GM12891 (cell line): ENCODE measurements at regions not wholly inside any gene's neighbourhood (a gene's known extent, or its start where the extent isn't known, plus 50 kb on each side); places are given as distances from the start of the nearest gene placed in this dataset.

Experiments
- DNase-seq: peaks from one replicate; pipeline ENCODE4 v3.0.0; 2011; ENCODE audit warnings: low spot score; ENCODE audit not compliant: insufficient read length
- FAIRE-seq: peaks from 2 replicates; lab custom pipeline; 2011; peaks lifted over from hg19 to GRCh38; lab: Jason Lieb, UNC
- PAX5 ChIP-seq: IDR thresholded peaks from 2 replicates; pipeline ENCODE4 v1.6.1; 2011; ENCODE audit warnings: low read length, moderate library complexity, mild to moderate bottlenecking; ENCODE audit not compliant: insufficient read depth, severe bottlenecking
- POLR2A ChIP-seq: IDR thresholded peaks from 2 replicates; pipeline ENCODE4 v1.6.1; 2011; ENCODE audit warnings: low read depth, low read length, control low read depth
- POLR2AphosphoS5 ChIP-seq: IDR thresholded peaks from 2 replicates; pipeline ENCODE4 v1.6.1; 2011; ENCODE audit warnings: low read depth, low read length, control low read depth
- POU2F2 ChIP-seq: IDR thresholded peaks from 2 replicates; pipeline ENCODE4 v1.6.1; 2011; ENCODE audit warnings: low read depth, mild to moderate bottlenecking, control low read depth, low read length, moderate library complexity
- SPI1 ChIP-seq: IDR thresholded peaks from 2 replicates; pipeline ENCODE4 v1.6.1; 2011; ENCODE audit warnings: low read depth, low read length, control low read depth
- TAF1 ChIP-seq: IDR thresholded peaks from 2 replicates; pipeline ENCODE4 v1.6.1; 2011; ENCODE audit warnings: low read depth, low read length, control low read depth

DNA sequence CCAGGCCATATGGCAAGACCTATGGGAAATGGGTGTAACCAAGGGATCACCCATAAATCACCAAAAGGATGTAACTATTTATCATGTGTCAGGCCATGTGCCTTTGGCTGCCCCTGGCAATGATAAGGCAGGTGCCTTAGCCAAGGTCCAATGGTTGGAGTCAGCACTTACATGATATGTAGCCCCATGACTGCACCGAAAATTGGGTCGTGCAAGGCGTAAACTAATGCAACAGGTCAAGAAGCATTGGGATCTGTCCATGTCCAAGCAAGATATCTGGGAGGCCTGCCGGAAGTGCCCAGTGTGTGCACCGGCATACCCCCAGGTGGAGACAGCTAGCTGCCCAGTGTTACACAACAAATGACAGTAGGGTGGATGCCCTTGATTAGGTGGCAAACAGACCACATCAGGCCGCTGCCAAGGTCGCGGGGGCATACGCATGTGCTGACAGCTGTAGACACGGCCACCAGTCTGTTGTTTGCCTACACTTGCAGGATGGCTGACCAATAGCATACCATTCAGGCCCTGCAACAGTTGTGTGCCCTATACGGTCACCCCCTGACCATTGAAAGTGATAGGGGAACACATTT lies 698.2 kb upstream of the AGA start:
- no peak for FAIRE-seq
- DNase-seq, result no peak
- TF ChIP-seq POLR2A (no peak), TAF1 (no peak), SPI1 (no peak), POU2F2 (no peak), POLR2AphosphoS5 (no peak), PAX5 (no peak)

DNA sequence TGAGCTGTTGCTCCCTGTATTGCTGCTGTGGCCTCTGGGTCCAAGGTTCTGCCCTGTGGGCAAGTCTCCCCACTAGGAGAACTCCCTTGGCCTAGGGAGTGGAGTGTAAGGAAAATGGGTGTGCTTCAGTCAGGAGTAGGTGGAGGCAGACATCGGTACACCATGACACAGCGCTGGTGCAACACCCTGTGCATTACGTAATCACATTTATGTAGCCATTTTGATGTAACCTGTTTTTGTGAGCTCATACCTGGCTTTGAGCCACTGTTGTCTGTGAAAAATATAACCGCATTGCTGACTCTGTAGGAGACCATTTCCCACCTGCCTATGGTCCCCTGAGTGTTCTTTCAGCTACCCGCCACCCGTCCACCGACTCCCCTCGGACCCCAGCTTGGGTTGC lies 700.5 kb upstream of the AGA start:
- TF ChIP-seq POLR2A (no peak), POLR2AphosphoS5 (no peak), TAF1 (no peak)
- DNase-seq (no peak), FAIRE-seq (no peak)

DNA sequence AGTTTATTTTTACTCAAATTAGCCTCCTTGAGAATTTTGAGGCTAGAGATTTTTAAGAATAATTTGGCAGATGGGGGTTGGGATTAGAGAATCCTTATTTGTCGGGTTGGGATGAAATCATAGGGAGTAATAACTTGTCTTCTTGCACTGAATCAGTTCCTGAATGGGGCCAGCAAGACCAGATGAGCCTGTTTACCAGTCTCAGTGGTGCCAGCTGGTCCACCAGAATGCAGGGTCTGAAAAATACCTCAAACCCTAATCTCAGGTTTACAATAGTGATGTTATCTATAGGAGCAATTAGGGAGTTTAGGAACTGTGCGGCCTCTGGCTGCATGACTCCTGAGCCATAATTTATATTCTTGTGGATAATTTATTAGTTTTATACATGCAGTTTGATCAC lies 705.9 kb upstream of the AGA start:
- TF ChIP-seq POU2F2 (no peak), SPI1 (no peak), POLR2AphosphoS5 (no peak), PAX5 (no peak), POLR2A (no peak), TAF1 (no peak)
- DNase-seq, result no peak
- FAIRE-seq, result no peak

DNA sequence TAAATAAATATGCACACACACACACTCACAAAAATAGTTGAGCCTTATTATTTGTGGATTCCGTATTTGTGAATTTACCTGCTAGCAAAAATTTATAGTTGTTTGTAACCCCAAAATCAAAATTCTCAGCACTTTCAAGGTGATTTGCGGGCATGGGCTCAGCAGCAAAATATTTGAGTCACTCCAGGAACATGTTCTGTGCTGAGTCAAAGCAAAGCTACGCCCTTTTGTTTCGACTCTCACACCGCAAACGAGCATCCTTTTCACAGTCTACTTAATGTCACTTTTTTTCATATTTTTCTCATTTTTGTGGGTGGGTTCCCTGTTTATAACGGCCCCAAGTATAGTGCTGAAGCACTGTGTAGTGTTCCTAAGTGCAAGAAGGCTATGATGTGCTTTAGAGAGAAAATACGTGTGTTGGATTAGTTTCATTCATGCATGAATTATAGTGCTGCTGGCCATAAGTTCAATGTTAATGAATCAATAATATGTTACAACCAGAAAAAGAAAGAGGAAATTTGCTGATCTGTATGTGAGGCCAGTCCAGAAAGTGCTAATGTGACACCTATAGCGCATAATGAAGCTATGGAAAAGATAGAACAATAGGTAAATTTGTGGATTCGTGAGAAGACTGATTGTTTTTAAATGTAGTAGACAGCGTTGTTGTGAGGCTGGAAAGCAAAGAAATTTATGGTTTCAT lies 723.2 kb upstream of the AGA start:
- TF ChIP-seq PAX5 (no peak), POLR2A (no peak), POU2F2 (no peak), TAF1 (no peak), SPI1 (no peak), POLR2AphosphoS5 (no peak)
- DNase-seq (no peak), FAIRE-seq (no peak)

DNA sequence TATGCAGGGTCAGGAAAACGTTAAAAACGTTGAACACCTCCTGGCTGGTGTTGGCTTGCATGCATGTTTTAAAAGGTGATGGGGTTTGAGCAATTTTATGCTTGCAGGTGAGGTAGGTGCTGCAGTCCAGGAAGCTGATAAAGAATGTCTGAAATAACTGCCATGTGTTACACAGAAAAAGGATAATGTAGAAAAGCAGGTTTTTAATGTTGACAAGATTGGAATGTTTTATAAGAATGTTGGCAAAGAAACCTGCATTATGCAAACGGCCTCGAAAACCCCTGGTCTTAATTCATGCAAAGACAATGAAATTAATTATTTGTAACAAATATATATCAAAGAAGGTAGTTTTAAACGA lies 723.7 kb upstream of the AGA start:
- DNase-seq, result no peak
- no peak for FAIRE-seq
- no peak for TF ChIP-seq PAX5
- no peak for TF ChIP-seq TAF1
- TF ChIP-seq POU2F2, result no peak
- TF ChIP-seq POLR2A, result no peak
- no peak for TF ChIP-seq POLR2AphosphoS5
- TF ChIP-seq SPI1, result no peak

DNA sequence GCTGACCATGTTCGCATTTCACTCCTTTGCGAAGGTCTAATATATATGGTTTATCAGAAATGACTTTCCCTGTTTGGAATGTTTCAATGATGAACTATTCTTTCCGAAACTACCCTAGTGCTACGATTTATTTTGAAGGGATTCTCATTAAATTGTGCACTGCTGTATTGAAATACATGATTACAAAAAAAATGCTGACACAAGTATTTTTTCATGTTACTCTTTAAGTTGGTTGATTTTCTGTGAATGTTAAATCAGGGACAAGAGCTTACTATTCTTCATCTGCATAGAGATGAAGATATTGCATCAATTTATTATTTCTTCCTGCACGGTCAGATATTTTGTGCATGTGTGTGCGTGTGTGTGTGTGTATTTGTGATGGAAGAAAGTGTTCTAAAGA lies 731.5 kb upstream of the AGA start:
- DNase-seq, result no peak
- no peak for TF ChIP-seq POLR2AphosphoS5
- TF ChIP-seq TAF1, result no peak
- no peak for TF ChIP-seq POU2F2
- TF ChIP-seq PAX5, result no peak
- no peak for TF ChIP-seq POLR2A
- TF ChIP-seq SPI1, result no peak
- no peak for FAIRE-seq

DNA sequence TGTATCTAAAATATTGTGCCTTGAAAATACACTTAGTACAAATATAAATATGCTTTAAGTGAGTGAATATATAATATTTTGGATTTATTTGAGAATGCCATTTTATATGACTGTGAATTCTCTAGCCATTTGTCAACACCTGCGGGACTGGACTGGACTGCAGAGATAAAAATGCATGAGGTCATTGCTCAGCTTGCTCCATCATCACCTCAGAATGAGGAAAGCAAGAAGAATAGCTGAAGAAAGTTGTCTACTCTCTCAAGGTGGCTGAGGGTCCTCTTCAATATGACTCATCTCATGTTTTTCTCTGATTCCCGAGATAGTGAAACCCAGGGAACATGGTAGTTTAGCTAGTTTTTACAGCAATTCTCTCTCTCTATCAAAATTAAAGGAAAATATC lies 732.5 kb upstream of the AGA start:
- no peak for FAIRE-seq
- no peak for DNase-seq
- no peak for TF ChIP-seq POLR2A
- TF ChIP-seq PAX5, result no peak
- TF ChIP-seq TAF1, result no peak
- TF ChIP-seq POLR2AphosphoS5, result no peak
- no peak for TF ChIP-seq POU2F2
- TF ChIP-seq SPI1, result no peak

DNA sequence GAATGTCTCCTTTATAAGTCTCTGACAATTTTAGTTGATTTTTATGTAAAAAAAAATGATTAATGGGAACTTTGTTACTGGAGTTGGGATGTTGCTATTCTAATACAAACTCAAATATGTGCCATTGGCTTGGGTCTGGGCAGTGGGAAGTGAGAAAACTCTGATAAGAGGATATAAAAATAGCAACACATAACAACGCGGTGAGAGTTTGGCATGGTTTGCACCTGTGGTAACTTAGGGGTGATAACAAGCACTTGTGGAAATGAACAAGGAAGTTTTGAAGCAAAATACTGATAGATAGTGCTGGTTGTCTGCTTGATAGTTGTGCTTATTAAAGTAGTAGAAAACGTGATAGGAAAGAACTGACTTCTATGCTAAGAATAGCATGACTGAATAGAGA lies 743.3 kb upstream of the AGA start:
- TF ChIP-seq PAX5 (no peak), SPI1 (no peak), TAF1 (no peak), POLR2A (no peak), POU2F2 (no peak), POLR2AphosphoS5 (no peak)
- FAIRE-seq, result no peak

DNA sequence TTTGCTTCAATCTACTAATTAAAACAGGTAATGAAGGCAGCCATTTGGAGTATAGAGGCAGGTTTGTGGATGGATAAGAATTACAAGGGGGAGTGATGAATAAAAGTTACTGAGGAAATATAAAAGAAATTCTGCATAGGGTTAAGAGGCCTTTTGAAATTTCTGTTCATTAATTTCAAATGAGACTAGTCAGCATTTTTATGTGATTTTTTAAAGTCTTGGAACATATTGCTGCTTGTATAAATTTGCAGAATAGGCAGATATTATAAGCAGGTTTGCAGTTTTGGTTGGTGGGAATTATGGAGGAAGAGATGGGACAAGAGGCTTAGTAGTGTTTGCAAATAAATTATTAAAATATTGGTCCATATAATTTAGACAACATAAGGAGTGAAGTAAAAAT lies 750.4 kb upstream of the AGA start:
- DNase-seq, result no peak
- TF ChIP-seq PAX5 (no peak), SPI1 (no peak), POLR2A (no peak), POLR2AphosphoS5 (no peak), POU2F2 (no peak), TAF1 (no peak)
- FAIRE-seq, result no peak

More for the DNA sequence above, 743.3 kb upstream of the AGA start:
- no peak for DNase-seq

DNA sequence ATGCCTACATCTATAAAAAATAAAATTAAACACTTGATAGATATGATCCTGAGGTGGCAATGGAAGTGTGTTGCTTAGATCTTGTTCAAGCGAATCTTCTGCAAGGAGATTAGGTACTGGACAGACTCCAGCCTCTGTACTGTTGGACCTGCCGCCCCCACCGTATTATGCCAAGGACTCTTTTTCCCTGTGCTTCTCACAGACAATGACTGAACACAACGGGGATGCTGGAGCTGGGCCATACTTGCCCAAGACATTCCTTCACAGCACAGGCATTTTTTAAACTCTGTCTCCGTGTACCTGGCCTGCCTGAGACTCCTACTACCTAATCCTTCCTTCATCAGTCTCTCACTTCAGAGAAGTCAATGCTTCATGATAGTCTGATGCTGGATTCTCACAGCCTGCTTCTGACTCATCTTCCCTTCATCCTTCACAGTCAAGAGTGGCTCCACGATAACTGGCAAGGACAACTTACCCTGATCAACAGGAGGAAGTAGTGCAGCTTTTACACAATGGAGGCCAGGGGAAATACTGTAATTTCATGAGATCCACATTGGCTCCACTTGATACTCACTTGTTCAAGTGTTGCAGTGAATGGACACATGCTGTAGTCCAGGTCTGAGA lies 754.6 kb upstream of the AGA start:
- FAIRE-seq (no peak), DNase-seq (no peak)
- no peak for TF ChIP-seq POLR2AphosphoS5
- no peak for TF ChIP-seq PAX5
- no peak for TF ChIP-seq POU2F2
- no peak for TF ChIP-seq POLR2A
- no peak for TF ChIP-seq TAF1
- no peak for TF ChIP-seq SPI1
